Ectodermal cell (in vitro differentiated cells): ENCODE measurements at regions not wholly inside any gene's neighbourhood (a gene's known extent, or its start where the extent isn't known, plus 50 kb on each side); places are given as distances from the start of the nearest gene placed in this dataset.

Source experiments
- H3K27ac ChIP-seq: 2 replicates; pipeline ENCODE4 v1.7.0; 2013; ENCODE audit warnings: mild to moderate bottlenecking, low read depth, low read length; ENCODE audit not compliant: insufficient read depth, poor library complexity, severe bottlenecking
- H3K27me3 ChIP-seq: 2 replicates; pipeline ENCODE4 v1.7.0; 2013; ENCODE audit warnings: mild to moderate bottlenecking, low read length; ENCODE audit not compliant: insufficient read depth, control insufficient read depth, poor library complexity, severe bottlenecking
- H3K36me3 ChIP-seq: one replicate; pipeline ENCODE4 v1.7.0; 2013; ENCODE audit warnings: low read length; ENCODE audit not compliant: control insufficient read depth, insufficient read depth
- H3K4me1 ChIP-seq: one replicate; pipeline ENCODE4 v1.7.0; 2013; ENCODE audit warnings: low read length; ENCODE audit not compliant: control insufficient read depth, insufficient read depth
- H3K4me3 ChIP-seq: 2 replicates; pipeline ENCODE4 v1.7.0; 2013; ENCODE audit warnings: low read depth, low read length, control low read depth; ENCODE audit not compliant: insufficient read depth
- H3K9me3 ChIP-seq: 2 replicates; pipeline ENCODE4 v1.7.0; 2013; ENCODE audit warnings: mild to moderate bottlenecking, low read length, moderate library complexity; ENCODE audit not compliant: control insufficient read depth
- WGBS, 2 experiments: methylation state at CpG; one replicate each; pipeline ENCODE4 v1.1.7; 2013; ENCODE audit warnings: missing lambda C conversion rate in 2 of 2; 5-methylcytosine and 5-hydroxymethylcytosine counted together

GRCh38 chr10:60650378-60650800 lies 127.9 kb upstream of the CDK1 start:
- H3K9me3 ChIP-seq: no peaks in the 10 kb centered on the region
- no peak overlapping the region for H3K27ac ChIP-seq
- H3K27me3 ChIP-seq: no peaks in the 10 kb centered on the region
- no peak overlapping the region for H3K4me3 ChIP-seq
- peaks cover 5% of the 10 kb centered on the region for H3K4me1 ChIP-seq
- H3K36me3 ChIP-seq: no peaks in the 10 kb centered on the region

- Histone ChIP-seq H3K27me3 (no peaks in the 10 kb centered on the region), H3K36me3 (no peaks in the 10 kb centered on the region), H3K9me3 (no peaks in the 10 kb centered on the region), H3K27ac (no peak overlapping the region), H3K4me1 (peaks cover 5% of the 10 kb centered on the region), H3K4me3 (no peak overlapping the region)
- WGBS, 2 experiments: 69 to 70% methylated on average over 3 of the region's 4 CpGs
Observed at GRCh38 chr10:60649485-60650377, 128.5 kb upstream of the CDK1 start.

GRCh38 chr10:60648761-60649160 lies 129.5 kb upstream of the CDK1 start:
- H3K9me3 ChIP-seq: no peaks in the 10 kb centered on the region
- peaks cover 5% of the 10 kb centered on the region for H3K4me1 ChIP-seq
- no peak overlapping the region for H3K27ac ChIP-seq
- no peaks in the 10 kb centered on the region for H3K27me3 ChIP-seq
- H3K36me3 ChIP-seq: no peaks in the 10 kb centered on the region
- no peak overlapping the region for H3K4me3 ChIP-seq
- 94% methylated on average over 2 of the region's 2 CpGs for WGBS, 2 experiments

GRCh38 chr10:60646966-60647796 lies 131.1 kb upstream of the CDK1 start:
- Histone ChIP-seq H3K27me3 (no peaks in the 10 kb centered on the region), H3K36me3 (no peaks in the 10 kb centered on the region), H3K9me3 (no peaks in the 10 kb centered on the region), H3K4me3 (no peak overlapping the region), H3K27ac (no peak overlapping the region), H3K4me1 (peaks cover 5% of the 10 kb centered on the region)
- 40 to 43% methylated on average over 5 of the region's 6 CpGs for WGBS, 2 experiments

- 93 to 98% methylated on average over 2 of the region's 2 CpGs for WGBS, 2 experiments
- Histone ChIP-seq H3K4me3 (no peak overlapping the region), H3K9me3 (no peaks in the 10 kb centered on the region), H3K36me3 (no peaks in the 10 kb centered on the region), H3K27ac (no peak overlapping the region), H3K4me1 (peaks cover 5% of the 10 kb centered on the region), H3K27me3 (no peaks in the 10 kb centered on the region)
Observed at GRCh38 chr10:60645980-60646379, 132.3 kb upstream of the CDK1 start.

GRCh38 chr10:60644436-60645130 lies 133.7 kb upstream of the CDK1 start:
- no peaks in the 10 kb centered on the region for H3K36me3 ChIP-seq
- 100% methylated on average over 1 of the region's 4 CpGs; no CpG with 5 or more reads in 1 of the 2 experiments for WGBS, 2 experiments
- no peaks in the 10 kb centered on the region for H3K9me3 ChIP-seq
- H3K4me3 ChIP-seq: no peak overlapping the region
- H3K4me1 ChIP-seq: no peaks in the 10 kb centered on the region
- H3K27ac ChIP-seq: no peak overlapping the region
- H3K27me3 ChIP-seq: no peaks in the 10 kb centered on the region

GRCh38 chr10:60643874-60644273 lies 134.4 kb upstream of the CDK1 start:
- no peaks in the 10 kb centered on the region for H3K4me1 ChIP-seq
- no peaks in the 10 kb centered on the region for H3K36me3 ChIP-seq
- no peaks in the 10 kb centered on the region for H3K9me3 ChIP-seq
- H3K27me3 ChIP-seq: no peaks in the 10 kb centered on the region
- no peak overlapping the region for H3K27ac ChIP-seq
- WGBS, 2 experiments: 92 to 100% methylated on average over 1 of the region's 1 CpG
- H3K4me3 ChIP-seq: no peak overlapping the region

GRCh38 chr10:60629332-60629731 lies 148.9 kb upstream of the CDK1 start:
- 100% methylated on average over 1 of the region's 1 CpG; no CpG with 5 or more reads in 1 of the 2 experiments for WGBS, 2 experiments
- H3K27ac ChIP-seq: no peak overlapping the region
- H3K27me3 ChIP-seq: no peaks in the 10 kb centered on the region
- H3K4me3 ChIP-seq: no peak overlapping the region
- no peaks in the 10 kb centered on the region for H3K36me3 ChIP-seq
- H3K9me3 ChIP-seq: no peaks in the 10 kb centered on the region
- H3K4me1 ChIP-seq: no peaks in the 10 kb centered on the region

- Histone ChIP-seq H3K27me3 (no peaks in the 10 kb centered on the region), H3K27ac (no peak overlapping the region), H3K4me1 (no peaks in the 10 kb centered on the region), H3K4me3 (no peak overlapping the region), H3K9me3 (no peaks in the 10 kb centered on the region), H3K36me3 (no peaks in the 10 kb centered on the region)
- 87 to 95% methylated on average over 6 of the region's 6 CpGs for WGBS, 2 experiments
Observed at GRCh38 chr10:60627778-60628748, 150.2 kb upstream of the CDK1 start.
